ENCODE measurements at regions not wholly inside any gene's neighbourhood (a gene's known extent, or its start where the extent isn't known, plus 50 kb on each side); places are given as distances from the start of the nearest gene placed in this dataset.
"Not testable (repeated sequence)": the region's sequence is repeated elsewhere in the genome, so short reads cannot be mapped to it uniquely, and the experiment has no call there.

DNA sequence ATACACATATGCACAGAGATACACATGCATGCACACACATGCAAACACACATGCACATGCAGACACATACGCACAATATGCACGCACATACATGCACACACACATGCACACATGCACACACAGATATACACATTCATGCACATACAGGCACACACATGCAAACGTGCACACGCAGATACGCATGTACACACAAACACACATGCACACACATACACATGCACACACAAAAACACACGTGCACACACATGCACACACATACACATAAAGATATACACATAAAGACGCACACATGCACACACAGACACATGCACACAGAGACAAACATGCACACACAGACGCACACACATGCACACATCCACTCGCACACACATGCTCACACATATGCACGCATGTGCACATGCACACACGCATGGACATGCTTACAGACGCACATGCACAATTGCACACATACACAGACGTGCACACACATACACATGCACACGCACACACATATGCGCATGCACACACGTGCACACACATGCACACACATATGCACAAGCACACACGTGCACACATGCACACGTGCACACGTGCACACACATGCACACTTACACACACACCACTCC is 145.2 kb downstream of the ADRA2C start:
- Histone ChIP-seq H3K27ac (ENCODE audit: control insufficient read depth, insufficient read depth) (no peak overlapping the region), H4K20me1 (ENCODE audit: control insufficient read depth, insufficient read depth) (no peaks in the 10 kb centered on the region), H3K27me3 (replicated peaks in 1 of 2; ENCODE audit: control insufficient read depth in 2 of 2, insufficient read depth in 2 of 2, low read length in 1 of 2) (no peaks in the 10 kb centered on the region; a peak in 1 of 4 replicates), H3K9ac (ENCODE audit: control insufficient read depth, insufficient read depth, low read length) (no peak overlapping the region), H3K4me3 (no peak overlapping the region), H3K4me2 (ENCODE audit: control insufficient read depth, insufficient read depth) (no peak overlapping the region), H3K9me3 (replicated peaks; ENCODE audit: control insufficient read depth, insufficient read depth, low read length) (no peaks in the 10 kb centered on the region), H2AFZ (ENCODE audit: control insufficient read depth, low read depth, low read length) (no peak overlapping the region), H3K79me2 (ENCODE audit: control insufficient read depth, insufficient read depth, low read length) (no peaks in the 10 kb centered on the region), H3K36me3 (ENCODE audit: control insufficient read depth in 2 of 2, insufficient read depth in 2 of 2, low read length in 1 of 2) (no peaks in the 10 kb centered on the region), H3K4me1 (ENCODE audit: control insufficient read depth, insufficient read depth, low read length) (no peaks in the 10 kb centered on the region)
- intact Hi-C loops (cut with micrococcal nuclease; ENCODE audit: unreplicated experiment) (no loop called here), in situ Hi-C loops (cut with MboI) (no loop called here)
- CTCF ChIA-PET: no interaction called here
- WGBS (ENCODE audit: insufficient coverage, insufficient replicate concordance, low lambda C conversion rate, missing lambda C conversion rate): 69% methylated on average over 19 of the region's 19 CpGs
- ATAC-seq (no peak), DNase-seq (ENCODE audit: low read depth, low spot score) (no peak), FAIRE-seq (no peak)
- SMC1A ChIA-PET (ENCODE audit: uncharacterized antibody, unreplicated experiment): no interaction called here
- POLR2A ChIA-PET: no interaction called here
- TF ChIP-seq BCL11A (IDR thresholded peaks at IDR 0.05; ENCODE audit: low read depth, low read length): no peak
- 0 out of 2 replicates have a peak, but pooled peaks have one; percentile 39 for TF ChIP-seq TCF3 (IDR thresholded peaks at IDR 0.05; ENCODE audit: borderline replicate concordance, insufficient read depth, low read depth, low read length)
- RAD21 ChIA-PET (ENCODE audit: unreplicated experiment): no interaction called here
- no TSS peak for BruUV-seq (replicated peaks)

- H3K27ac ChIP-seq (ENCODE audit: control insufficient read depth, insufficient read depth); H3K27me3 ChIP-seq (replicated peaks in 1 of 2; ENCODE audit: control insufficient read depth in 2 of 2, insufficient read depth in 2 of 2, low read length in 1 of 2); RAD21 ChIA-PET (ENCODE audit: unreplicated experiment); H4K20me1 ChIP-seq (ENCODE audit: control insufficient read depth, insufficient read depth); in situ Hi-C loops (cut with MboI); H3K9ac ChIP-seq (ENCODE audit: control insufficient read depth, insufficient read depth, low read length); intact Hi-C loops (cut with micrococcal nuclease; ENCODE audit: unreplicated experiment); DNase-seq (ENCODE audit: low read depth, low spot score); H3K9me3 ChIP-seq (replicated peaks; ENCODE audit: control insufficient read depth, insufficient read depth, low read length); FAIRE-seq; H3K4me3 ChIP-seq; POLR2A ChIA-PET; H3K4me2 ChIP-seq (ENCODE audit: control insufficient read depth, insufficient read depth); H3K36me3 ChIP-seq (ENCODE audit: control insufficient read depth in 2 of 2, insufficient read depth in 2 of 2, low read length in 1 of 2); ATAC-seq; CTCF ChIA-PET; BruUV-seq (replicated peaks); SMC1A ChIA-PET (ENCODE audit: uncharacterized antibody, unreplicated experiment); H3K79me2 ChIP-seq (ENCODE audit: control insufficient read depth, insufficient read depth, low read length); H2AFZ ChIP-seq (ENCODE audit: control insufficient read depth, low read depth, low read length); H3K4me1 ChIP-seq (ENCODE audit: control insufficient read depth, insufficient read depth, low read length): not testable (repeated sequence)
- 13% methylated on average over 4 of the region's 4 CpGs for WGBS (ENCODE audit: insufficient coverage, insufficient replicate concordance, low lambda C conversion rate, missing lambda C conversion rate)
Measured at GRCh38 chr4:3914511-3914910, 148.3 kb downstream of the ADRA2C start.

DNA sequence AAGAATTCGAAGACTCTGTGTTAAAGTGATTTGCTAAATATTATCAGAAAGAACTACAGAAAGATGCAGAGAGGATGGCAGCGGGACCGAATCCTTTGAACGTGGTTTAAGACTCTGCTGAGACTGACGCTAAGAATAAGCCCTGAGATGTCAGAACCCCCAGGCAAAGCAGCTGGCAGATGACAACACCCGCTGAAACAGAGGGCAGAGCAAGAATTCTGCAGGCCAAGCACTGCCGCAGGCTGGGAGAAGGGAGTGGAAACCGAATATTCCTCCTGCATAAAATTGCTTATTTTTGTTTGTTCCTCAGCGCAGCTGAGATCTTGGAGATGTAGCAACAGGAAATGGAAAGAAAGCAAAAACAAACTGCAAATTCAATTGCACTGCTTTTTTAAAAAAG is 153.3 kb downstream of the ADRA2C start:
- SMC1A ChIA-PET (ENCODE audit: uncharacterized antibody, unreplicated experiment); CTCF ChIA-PET; BruUV-seq (replicated peaks): not testable (repeated sequence)

GRCh38 chr4:3921902-3922301 is 155.7 kb downstream of the ADRA2C start:
- SMC1A ChIA-PET (ENCODE audit: uncharacterized antibody, unreplicated experiment); H3K36me3 ChIP-seq (ENCODE audit: control insufficient read depth in 2 of 2, insufficient read depth in 2 of 2, low read length in 1 of 2); H3K4me2 ChIP-seq (ENCODE audit: control insufficient read depth, insufficient read depth); DNase-seq (ENCODE audit: low read depth, low spot score); CTCF ChIA-PET; H3K27me3 ChIP-seq (replicated peaks in 1 of 2; ENCODE audit: control insufficient read depth in 2 of 2, insufficient read depth in 2 of 2, low read length in 1 of 2); H3K27ac ChIP-seq (ENCODE audit: control insufficient read depth, insufficient read depth); H4K20me1 ChIP-seq (ENCODE audit: control insufficient read depth, insufficient read depth); FAIRE-seq; RAD21 ChIA-PET (ENCODE audit: unreplicated experiment); H3K4me1 ChIP-seq (ENCODE audit: control insufficient read depth, insufficient read depth, low read length); H3K9ac ChIP-seq (ENCODE audit: control insufficient read depth, insufficient read depth, low read length); H2AFZ ChIP-seq (ENCODE audit: control insufficient read depth, low read depth, low read length); H3K4me3 ChIP-seq; H3K9me3 ChIP-seq (replicated peaks; ENCODE audit: control insufficient read depth, insufficient read depth, low read length); BruUV-seq (replicated peaks); intact Hi-C loops (cut with micrococcal nuclease; ENCODE audit: unreplicated experiment); H3K79me2 ChIP-seq (ENCODE audit: control insufficient read depth, insufficient read depth, low read length); ATAC-seq; in situ Hi-C loops (cut with MboI); POLR2A ChIA-PET: not testable (repeated sequence)
- 29% methylated on average over 3 of the region's 3 CpGs for WGBS (ENCODE audit: insufficient coverage, insufficient replicate concordance, low lambda C conversion rate, missing lambda C conversion rate)

More for the DNA sequence above, 153.3 kb downstream of the ADRA2C start:
- 37% methylated on average over 9 of the region's 9 CpGs for WGBS (ENCODE audit: insufficient coverage, insufficient replicate concordance, low lambda C conversion rate, missing lambda C conversion rate)
- H3K79me2 ChIP-seq (ENCODE audit: control insufficient read depth, insufficient read depth, low read length); H4K20me1 ChIP-seq (ENCODE audit: control insufficient read depth, insufficient read depth); H3K27me3 ChIP-seq (replicated peaks in 1 of 2; ENCODE audit: control insufficient read depth in 2 of 2, insufficient read depth in 2 of 2, low read length in 1 of 2); H3K9ac ChIP-seq (ENCODE audit: control insufficient read depth, insufficient read depth, low read length); H2AFZ ChIP-seq (ENCODE audit: control insufficient read depth, low read depth, low read length); POLR2A ChIA-PET; DNase-seq (ENCODE audit: low read depth, low spot score); H3K4me3 ChIP-seq; H3K4me1 ChIP-seq (ENCODE audit: control insufficient read depth, insufficient read depth, low read length); FAIRE-seq; H3K4me2 ChIP-seq (ENCODE audit: control insufficient read depth, insufficient read depth); H3K27ac ChIP-seq (ENCODE audit: control insufficient read depth, insufficient read depth); H3K36me3 ChIP-seq (ENCODE audit: control insufficient read depth in 2 of 2, insufficient read depth in 2 of 2, low read length in 1 of 2); RAD21 ChIA-PET (ENCODE audit: unreplicated experiment); ATAC-seq; H3K9me3 ChIP-seq (replicated peaks; ENCODE audit: control insufficient read depth, insufficient read depth, low read length); in situ Hi-C loops (cut with MboI); intact Hi-C loops (cut with micrococcal nuclease; ENCODE audit: unreplicated experiment): not testable (repeated sequence)

All from GM12878 (cell line).